MM.1S (cell line): ENCODE measurements at regions not wholly inside any gene's neighbourhood (a gene's known extent, or its start where the extent isn't known, plus 50 kb on each side); places are given as distances from the start of the nearest gene placed in this dataset.

Source experiments
- DNase-seq: peaks from one replicate; pipeline ENCODE4 v3.0.0-alpha.2; 2015
- H2AFZ ChIP-seq: fragments of 300-600 bp; sonication (generic); 2 replicates; pipeline ENCODE4 v1.6.0; 2016; ENCODE audit warnings: antibody characterized with exemption, low read length
- H3F3A ChIP-seq: fragments of 300-600 bp; sonication (generic); 2 replicates; pipeline ENCODE4 v1.6.1; 2016; ENCODE audit warnings: mild to moderate bottlenecking, antibody characterized with exemption, low read length, moderate library complexity, mixed read lengths; ENCODE audit not compliant: insufficient read depth
- H3K27ac ChIP-seq: fragments of 300-600 bp; sonication (generic); 2 replicates; pipeline ENCODE4 v1.5.1; 2016; ENCODE audit warnings: mild to moderate bottlenecking, low read length
- H3K27me3 ChIP-seq: fragments of 300-600 bp; sonication (generic); replicated peaks from 2 replicates; pipeline ENCODE4 v1.6.0; 2016; ENCODE audit warnings: low read length; ENCODE audit not compliant: insufficient read depth
- H3K36me3 ChIP-seq: fragments of 300-600 bp; sonication (generic); replicated peaks from 2 replicates; pipeline ENCODE4 v1.6.1; 2016; ENCODE audit warnings: mild to moderate bottlenecking, low read length, mixed read lengths; ENCODE audit not compliant: insufficient read depth
- H3K4me1 ChIP-seq: fragments of 300-600 bp; sonication (generic); 2 replicates; pipeline ENCODE4 v1.6.1; 2016; ENCODE audit warnings: low read length, mixed read lengths
- H3K4me2 ChIP-seq: fragments of 300-600 bp; sonication (generic); 2 replicates; pipeline ENCODE4 v1.6.0; 2016; ENCODE audit warnings: low read depth, low read length
- H3K4me3 ChIP-seq: fragments of 300-600 bp; sonication (generic); 2 replicates; pipeline ENCODE4 v1.5.1; 2016; ENCODE audit warnings: low read length, mixed read lengths
- H3K79me2 ChIP-seq: fragments of 300-600 bp; sonication (generic); 2 replicates; pipeline ENCODE4 v1.6.1; 2016; ENCODE audit warnings: mixed run types, low read length, mixed read lengths
- H3K9ac ChIP-seq: fragments of 300-600 bp; sonication (generic); 2 replicates; pipeline ENCODE4 v1.6.1; 2016; ENCODE audit warnings: low read length, mixed read lengths
- H3K9me2 ChIP-seq: fragments of 300-600 bp; sonication (generic); replicated peaks from 2 replicates; pipeline ENCODE4 v1.6.1; 2016; ENCODE audit warnings: mild to moderate bottlenecking, low read length, mixed read lengths; ENCODE audit not compliant: insufficient read depth
- H3K9me3 ChIP-seq: fragments of 300-600 bp; sonication (generic); replicated peaks from 2 replicates; pipeline ENCODE4 v1.6.1; 2016; ENCODE audit warnings: mild to moderate bottlenecking, low read length, mixed read lengths; ENCODE audit not compliant: insufficient read depth
- H4K20me1 ChIP-seq: fragments of 300-600 bp; sonication (generic); 2 replicates; pipeline ENCODE4 v1.6.1; 2016; ENCODE audit warnings: mild to moderate bottlenecking, low read length, moderate library complexity, mixed read lengths; ENCODE audit not compliant: insufficient read depth
- CTCF ChIP-seq: fragments of 300-600 bp; sonication (generic); IDR thresholded peaks from 2 replicates; pipeline ENCODE4 v1.5.1; 2016; ENCODE audit warnings: antibody characterized with exemption, low read length, mixed read lengths
- EZH2 ChIP-seq: fragments of 300-600 bp; sonication (generic); optimal IDR thresholded peaks from 2 replicates; pipeline ENCODE3; 2017; ENCODE audit warnings: low read depth, mild to moderate bottlenecking, antibody characterized with exemption, low read length, mixed read lengths
- EZH2phosphoT487 ChIP-seq: fragments of 300-600 bp; sonication (generic); IDR thresholded peaks from 2 replicates; pipeline ENCODE4 v1.6.1; 2018; ENCODE audit warnings: antibody characterized with exemption, low read length

DNA sequence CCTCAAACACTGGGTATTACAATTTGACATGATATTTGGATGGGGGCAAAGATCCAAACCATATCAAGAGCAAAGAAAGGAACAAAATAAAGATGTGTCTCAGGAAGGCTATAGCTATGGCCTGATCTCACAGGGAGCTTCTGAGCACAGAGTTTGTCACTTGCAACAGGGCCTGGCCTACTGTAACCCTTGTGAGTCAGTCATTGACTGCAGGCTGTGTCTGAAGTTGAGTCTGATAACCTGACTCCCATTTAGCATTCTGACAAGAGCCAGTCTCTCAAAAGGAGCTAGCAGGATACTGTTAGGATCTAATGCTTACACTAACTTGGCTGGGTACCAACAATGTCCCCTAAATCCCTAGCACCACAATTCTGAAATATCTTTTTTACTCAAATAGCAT is 612.5 kb upstream of the TECRL start:
- no peak for TF ChIP-seq CTCF
- no peak for TF ChIP-seq EZH2
- TF ChIP-seq EZH2phosphoT487, result no peak
- H3K4me2 ChIP-seq, result no peak overlapping the region
- H3K9ac ChIP-seq, result no peak overlapping the region
- H2AFZ ChIP-seq, result no peak overlapping the region
- no peaks in the 10 kb centered on the region for H3K27me3 ChIP-seq
- no peaks in the 10 kb centered on the region for H3K9me2 ChIP-seq
- H4K20me1 ChIP-seq, result no peaks in the 10 kb centered on the region
- H3F3A ChIP-seq, result no peaks in the 10 kb centered on the region
- no peaks in the 10 kb centered on the region for H3K36me3 ChIP-seq
- H3K79me2 ChIP-seq, result no peaks in the 10 kb centered on the region
- no peaks in the 10 kb centered on the region for H3K9me3 ChIP-seq
- no peaks in the 10 kb centered on the region for H3K4me1 ChIP-seq
- no peak overlapping the region for H3K4me3 ChIP-seq
- H3K27ac ChIP-seq, result no peak overlapping the region
- no peak for DNase-seq

DNA sequence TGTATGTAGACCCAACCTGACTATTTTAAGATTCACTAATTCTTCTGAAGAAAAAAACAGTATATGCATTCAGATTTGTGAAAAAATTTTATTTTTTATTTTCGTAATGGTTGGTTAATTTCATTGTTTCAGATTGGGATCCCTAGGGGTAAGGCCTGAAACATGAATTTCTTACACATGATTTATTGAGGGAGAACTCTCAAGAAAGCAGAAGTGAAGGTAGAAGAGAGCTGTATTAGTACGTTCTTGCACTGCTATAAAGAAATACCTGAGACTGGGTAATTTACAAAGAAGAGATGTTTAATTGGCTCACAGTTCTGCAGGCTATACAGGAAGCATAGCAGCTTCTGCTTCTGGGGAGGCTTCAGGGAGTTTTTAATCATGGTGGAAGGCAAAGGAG is 611.9 kb upstream of the TECRL start:
- H3K4me3 ChIP-seq, result no peak overlapping the region
- H3K36me3 ChIP-seq, result no peaks in the 10 kb centered on the region
- no peak for DNase-seq
- no peak overlapping the region for H3K9ac ChIP-seq
- no peaks in the 10 kb centered on the region for H3K79me2 ChIP-seq
- no peaks in the 10 kb centered on the region for H3K4me1 ChIP-seq
- no peak overlapping the region for H2AFZ ChIP-seq
- H3K9me2 ChIP-seq, result no peaks in the 10 kb centered on the region
- H3K4me2 ChIP-seq, result no peak overlapping the region
- H3K27me3 ChIP-seq, result no peaks in the 10 kb centered on the region
- no peaks in the 10 kb centered on the region for H3K9me3 ChIP-seq
- TF ChIP-seq CTCF, result no peak
- TF ChIP-seq EZH2phosphoT487, result no peak
- no peak for TF ChIP-seq EZH2
- H3F3A ChIP-seq, result no peaks in the 10 kb centered on the region
- no peak overlapping the region for H3K27ac ChIP-seq
- H4K20me1 ChIP-seq, result no peaks in the 10 kb centered on the region

GRCh38 chr4:65019775-65020174 is 610.5 kb upstream of the TECRL start:
- H3K9me2 ChIP-seq, result no peaks in the 10 kb centered on the region
- H3K4me2 ChIP-seq, result no peak overlapping the region
- H3K27me3 ChIP-seq, result no peaks in the 10 kb centered on the region
- H3K79me2 ChIP-seq, result no peaks in the 10 kb centered on the region
- DNase-seq, result no peak
- H3K9ac ChIP-seq, result no peak overlapping the region
- no peaks in the 10 kb centered on the region for H3K36me3 ChIP-seq
- no peak overlapping the region for H2AFZ ChIP-seq
- no peaks in the 10 kb centered on the region for H4K20me1 ChIP-seq
- H3K9me3 ChIP-seq, result no peaks in the 10 kb centered on the region
- H3K4me1 ChIP-seq, result no peaks in the 10 kb centered on the region
- H3F3A ChIP-seq, result no peaks in the 10 kb centered on the region
- no peak overlapping the region for H3K4me3 ChIP-seq
- H3K27ac ChIP-seq, result no peak overlapping the region
- TF ChIP-seq EZH2phosphoT487, result no peak
- no peak for TF ChIP-seq EZH2
- no peak for TF ChIP-seq CTCF
